Osteoblast (primary cell): ENCODE measurements at regions not wholly inside any gene's neighbourhood (a gene's known extent, or its start where the extent isn't known, plus 50 kb on each side); places are given as distances from the start of the nearest gene placed in this dataset.
A peak's percentile ranks its signal among the peaks of the same experiment; 100 is the strongest.

Experiments used
- DNase-seq: peaks from one replicate; pipeline ENCODE4 v3.0.0; 2011; ENCODE audit warnings: low spot score, mixed read lengths; ENCODE audit not compliant: insufficient read length; ENCODE audit errors: missing footprints
- H2AFZ ChIP-seq: 2 replicates; pipeline ENCODE4 v1.6.0; 2011; ENCODE audit warnings: mild to moderate bottlenecking, low read length
- H3K27ac ChIP-seq: 2 replicates; pipeline ENCODE4 v1.5.1; 2011; ENCODE audit warnings: mild to moderate bottlenecking, low read depth, low read length, moderate library complexity
- H3K27me3 ChIP-seq: 2 replicates; pipeline ENCODE4 v1.6.0; 2012; ENCODE audit warnings: mild to moderate bottlenecking, control low read depth, inconsistent platforms, low read length, moderate library complexity; ENCODE audit not compliant: insufficient read depth
- H3K36me3 ChIP-seq: 2 replicates; pipeline ENCODE4 v1.5.1; 2011; ENCODE audit warnings: mild to moderate bottlenecking, low read length, control low read depth, moderate library complexity; ENCODE audit not compliant: insufficient read depth
- H3K4me1 ChIP-seq: 2 replicates; pipeline ENCODE4 v1.5.1; 2011; ENCODE audit warnings: mild to moderate bottlenecking, low read length, control low read depth, moderate library complexity; ENCODE audit not compliant: insufficient read depth
- H3K4me2 ChIP-seq: 2 replicates; pipeline ENCODE4 v1.6.0; 2011; ENCODE audit warnings: mild to moderate bottlenecking, low read length; ENCODE audit not compliant: insufficient read depth
- H3K4me3 ChIP-seq: fragments of 200-600 bp; sonication (generic); 3 replicates; pipeline ENCODE4 v1.5.1; 2012; ENCODE audit warnings: mild to moderate bottlenecking, low read length, inconsistent platforms; ENCODE audit not compliant: insufficient read depth
- H3K79me2 ChIP-seq: 2 replicates; pipeline ENCODE4 v1.6.0; 2012; ENCODE audit warnings: mild to moderate bottlenecking, low read length, control low read depth, inconsistent platforms; ENCODE audit not compliant: insufficient read depth
- H3K9me3 ChIP-seq: 2 replicates; pipeline ENCODE4 v1.5.1; 2011; ENCODE audit warnings: low read depth, low read length, control low read depth
- H4K20me1 ChIP-seq: 2 replicates; pipeline ENCODE4 v1.6.0; 2012; ENCODE audit warnings: mild to moderate bottlenecking, low read length, control low read depth; ENCODE audit not compliant: insufficient read depth
- CTCF ChIP-seq: IDR thresholded peaks from 2 replicates; pipeline ENCODE4 v1.5.1; 2011; ENCODE audit warnings: mild to moderate bottlenecking, low read depth, low read length, moderate library complexity; ENCODE audit errors: extremely low read depth

- no peak for DNase-seq
- no peak for TF ChIP-seq CTCF
- peak overlapping the region; percentile 26 for H2AFZ ChIP-seq
Observed at GRCh38 chr15:66832664-66833063, 130.6 kb downstream of the SMAD6 start.

GRCh38 chr15:66833371-66833770 lies 131.3 kb downstream of the SMAD6 start:
- H3K27ac ChIP-seq, result peak overlapping the region; percentile 66
- H3K27me3 ChIP-seq, result no peaks in the 10 kb centered on the region
- H3K4me1 ChIP-seq, result peaks cover 40% of the 10 kb centered on the region
- H3K36me3 ChIP-seq, result no peaks in the 10 kb centered on the region
- no peaks in the 10 kb centered on the region for H3K79me2 ChIP-seq
- no peak for DNase-seq
- H2AFZ ChIP-seq, result peak overlapping the region; percentile 30
- H3K4me2 ChIP-seq, result no peak overlapping the region
- H4K20me1 ChIP-seq, result no peaks in the 10 kb centered on the region
- H3K9me3 ChIP-seq, result no peaks in the 10 kb centered on the region
- H3K4me3 ChIP-seq, result no peak overlapping the region
- TF ChIP-seq CTCF, result no peak

More at GRCh38 chr15:66832664-66833063, 130.6 kb downstream of the SMAD6 start:
- H3K4me1 ChIP-seq, result peaks cover 39% of the 10 kb centered on the region
- H4K20me1 ChIP-seq, result no peaks in the 10 kb centered on the region
- H3K36me3 ChIP-seq, result no peaks in the 10 kb centered on the region
- no peak overlapping the region for H3K4me3 ChIP-seq
- no peaks in the 10 kb centered on the region for H3K79me2 ChIP-seq
- H3K27me3 ChIP-seq, result no peaks in the 10 kb centered on the region
- peak overlapping the region; percentile 26 for H3K4me2 ChIP-seq
- H3K9me3 ChIP-seq, result no peaks in the 10 kb centered on the region
- peak overlapping the region; percentile 66 for H3K27ac ChIP-seq

GRCh38 chr15:66833803-66834202 lies 131.8 kb downstream of the SMAD6 start:
- H3K4me2 ChIP-seq, result no peak overlapping the region
- H3K4me3 ChIP-seq, result no peak overlapping the region
- no peaks in the 10 kb centered on the region for H4K20me1 ChIP-seq
- DNase-seq, result no peak
- H2AFZ ChIP-seq, result no peak overlapping the region
- no peaks in the 10 kb centered on the region for H3K79me2 ChIP-seq
- H3K27me3 ChIP-seq, result no peaks in the 10 kb centered on the region
- H3K27ac ChIP-seq, result no peak overlapping the region
- no peaks in the 10 kb centered on the region for H3K36me3 ChIP-seq
- peaks cover 44% of the 10 kb centered on the region for H3K4me1 ChIP-seq
- H3K9me3 ChIP-seq, result no peaks in the 10 kb centered on the region
- TF ChIP-seq CTCF, result no peak

GRCh38 chr15:66834881-66835878 lies 133.1 kb downstream of the SMAD6 start:
- peaks cover 47% of the 10 kb centered on the region for H3K4me1 ChIP-seq
- H3K4me2 ChIP-seq, result no peak overlapping the region
- DNase-seq, result no peak
- no peaks in the 10 kb centered on the region for H3K27me3 ChIP-seq
- H3K9me3 ChIP-seq, result no peaks in the 10 kb centered on the region
- H2AFZ ChIP-seq, result no peak overlapping the region
- H3K79me2 ChIP-seq, result no peaks in the 10 kb centered on the region
- H3K36me3 ChIP-seq, result no peaks in the 10 kb centered on the region
- no peak overlapping the region for H3K4me3 ChIP-seq
- H4K20me1 ChIP-seq, result no peaks in the 10 kb centered on the region
- no peak for TF ChIP-seq CTCF
- H3K27ac ChIP-seq, result peak overlapping the region; percentile 3
